DMS153 treated with DMSO at 0.1 percent for 48 hours (cell line): ENCODE measurements at regions not wholly inside any gene's neighbourhood (a gene's known extent, or its start where the extent isn't known, plus 50 kb on each side); places are given as distances from the start of the nearest gene placed in this dataset.
"Not testable (repeated sequence)": the region's sequence is repeated elsewhere in the genome, so short reads cannot be mapped to it uniquely, and the experiment has no call there.

Experiments used
- DNase-seq: peaks from one replicate; lab custom pipeline; 2025; ENCODE audit not compliant: unreplicated experiment; lab: John Stamatoyannopoulos, UW

- no peak for DNase-seq
These were observed 1438.5 kb downstream of the GRIK2 start for GRCh38 chr6:102832021-102832420.

GRCh38 chr6:102820098-102820497 is 1426.6 kb downstream of the GRIK2 start:
- no peak for DNase-seq

- DNase-seq, result no peak
These were observed 1421.7 kb downstream of the GRIK2 start for GRCh38 chr6:102815207-102815606.

GRCh38 chr6:102813489-102814275 is 1420.2 kb downstream of the GRIK2 start:
- no peak for DNase-seq

GRCh38 chr6:102812242-102812641 is 1418.7 kb downstream of the GRIK2 start:
- DNase-seq, result no peak

- DNase-seq, result not testable (repeated sequence)
These were observed 1415.5 kb downstream of the GRIK2 start for GRCh38 chr6:102808944-102809505.

GRCh38 chr6:102799051-102799450 is 1405.5 kb downstream of the GRIK2 start:
- DNase-seq, result no peak

- no peak for DNase-seq
These were observed 1405.1 kb downstream of the GRIK2 start for GRCh38 chr6:102798636-102799035.

- DNase-seq, result no peak
These were observed 1400.2 kb downstream of the GRIK2 start for GRCh38 chr6:102793752-102794151.

GRCh38 chr6:102774326-102774725 is 1380.8 kb downstream of the GRIK2 start:
- DNase-seq, result no peak

- DNase-seq, result no peak
These were observed 1380.1 kb downstream of the GRIK2 start for GRCh38 chr6:102773636-102774035.

- DNase-seq, result no peak
These were observed 1373.5 kb downstream of the GRIK2 start for GRCh38 chr6:102766963-102767362.

- no peak for DNase-seq
These were observed 1370.8 kb downstream of the GRIK2 start for GRCh38 chr6:102764317-102764716.

GRCh38 chr6:102763891-102764290 is 1370.4 kb downstream of the GRIK2 start:
- no peak for DNase-seq

GRCh38 chr6:102761872-102762271 is 1368.4 kb downstream of the GRIK2 start:
- no peak for DNase-seq

GRCh38 chr6:102759415-102759814 is 1365.9 kb downstream of the GRIK2 start:
- DNase-seq, result no peak

- DNase-seq, result not testable (repeated sequence)
These were observed 1365.0 kb downstream of the GRIK2 start for GRCh38 chr6:102758536-102758935.

- DNase-seq, result no peak
These were observed 1355.9 kb downstream of the GRIK2 start for GRCh38 chr6:102749210-102749971.

GRCh38 chr6:102746941-102747340 is 1353.4 kb downstream of the GRIK2 start:
- no peak for DNase-seq

GRCh38 chr6:102742754-102743356 is 1349.3 kb downstream of the GRIK2 start:
- no peak for DNase-seq

GRCh38 chr6:102742028-102742427 is 1348.5 kb downstream of the GRIK2 start:
- no peak for DNase-seq
